H1 (cell line): ENCODE measurements at regions not wholly inside any gene's neighbourhood (a gene's known extent, or its start where the extent isn't known, plus 50 kb on each side); places are given as distances from the start of the nearest gene placed in this dataset.

Source experiments
- CTCF ChIA-PET: fragments of 300-600 bp; sonication (Branson Sonifier 250); formaldehyde crosslinking; loops from one replicate; lab custom pipeline; 2021; ENCODE audit not compliant: partially characterized antibody; lab: Charles Lee
- POLR2A ChIA-PET: fragments of 300-600 bp; sonication (Branson Sonifier 250); formaldehyde crosslinking; loops from one replicate; lab custom pipeline; 2021; ENCODE audit warnings: inconsistent platforms; ENCODE audit not compliant: partially characterized antibody; lab: Charles Lee
- DNase-seq, 2 experiments: peaks; one replicate each; pipeline versions ENCODE4 v3.0.0 to v3.0.0-alpha.2; 2010 to 2022; ENCODE audit warnings: low spot score in 2 of 2, low read depth in 1 of 2, mixed read lengths in 1 of 2
- FAIRE-seq: peaks from 2 replicates; lab custom pipeline; 2011; peaks lifted over from hg19 to GRCh38; lab: Jason Lieb, UNC
- H2AFZ ChIP-seq: 2 replicates; pipeline ENCODE4 v1.8.1; 2012; ENCODE audit warnings: low read length, inconsistent platforms
- H2AK5ac ChIP-seq: 2 replicates; pipeline ENCODE4 v1.6.1; 2013; ENCODE audit warnings: low read depth, low read length
- H2BK120ac ChIP-seq: replicated peaks from 2 replicates; pipeline ENCODE3; 2013; ENCODE audit warnings: low read depth, low read length, inconsistent platforms
- H2BK12ac ChIP-seq: 2 replicates; pipeline ENCODE4 v1.6.1; 2013; ENCODE audit warnings: low read depth, low read length
- H2BK15ac ChIP-seq: 2 replicates; pipeline ENCODE4 v1.6.1; 2013; ENCODE audit warnings: low read length
- H2BK20ac ChIP-seq: 2 replicates; pipeline ENCODE4 v1.6.1; 2013; ENCODE audit warnings: low read length
- H2BK5ac ChIP-seq: 2 replicates; pipeline ENCODE4 v1.6.1; 2013; ENCODE audit warnings: low read depth, low read length
- H3K14ac ChIP-seq: 2 replicates; pipeline ENCODE4 v1.6.1; 2013; ENCODE audit warnings: inconsistent platforms; ENCODE audit not compliant: insufficient read length
- H3K18ac ChIP-seq: 2 replicates; pipeline ENCODE4 v1.6.1; 2013; ENCODE audit warnings: low read length; ENCODE audit errors: extremely low read depth
- H3K23ac ChIP-seq: 2 replicates; pipeline ENCODE4 v1.6.1; 2013; ENCODE audit warnings: inconsistent platforms; ENCODE audit not compliant: insufficient read length
- H3K23me2 ChIP-seq: 2 replicates; pipeline ENCODE4 v1.6.1; 2013; ENCODE audit warnings: low read depth, low read length
- H3K27ac ChIP-seq: 2 replicates; pipeline ENCODE4 v1.6.1; 2011; ENCODE audit warnings: low read depth, low read length, inconsistent platforms
- H3K27me3 ChIP-seq, 4 experiments: replicated peaks in 1 of 4; 1 replicate in 1 of 4; 2 replicates in 3 of 4; pipeline versions ENCODE4 v1.6.1 to v1.8.1; 2011 to 2013; ENCODE audit warnings: low read length in 3 of 4, mild to moderate bottlenecking in 3 of 4, inconsistent platforms in 2 of 4, mixed read lengths in 2 of 4, moderate library complexity in 1 of 4; ENCODE audit not compliant: control insufficient read depth in 3 of 4, insufficient read depth in 3 of 4; ENCODE audit errors: extremely low read depth in 1 of 4
- H3K36me3 ChIP-seq, 4 experiments: 2 replicates each; pipeline versions ENCODE4 v1.6.1 to v1.8.1; 2011 to 2013; ENCODE audit warnings: mild to moderate bottlenecking in 4 of 4, low read length in 3 of 4, moderate library complexity in 2 of 4, control low read depth in 1 of 4, inconsistent platforms in 1 of 4; ENCODE audit not compliant: insufficient read depth in 4 of 4, control insufficient read depth in 2 of 4
- H3K4ac ChIP-seq: replicated peaks from 2 replicates; pipeline ENCODE3; 2013; ENCODE audit warnings: low read length, low read depth, mixed read lengths, inconsistent platforms; ENCODE audit not compliant: insufficient read length
- H3K4me1 ChIP-seq, 4 experiments: replicated peaks in 1 of 4; 1 replicate in 1 of 4; 2 replicates in 3 of 4; pipeline versions ENCODE4 v1.6.1 to v1.8.1; 2011 to 2013; ENCODE audit warnings: low read length in 3 of 4, inconsistent platforms in 2 of 4, mixed read lengths in 1 of 4; ENCODE audit not compliant: insufficient read depth in 4 of 4, control insufficient read depth in 3 of 4
- H3K4me2 ChIP-seq, 2 experiments: 2 replicates each; pipeline versions ENCODE4 v1.6.1 to v1.8.1; 2011 to 2013; ENCODE audit warnings: low read depth in 2 of 2, low read length in 2 of 2, control low read depth in 1 of 2, inconsistent platforms in 1 of 2, mild to moderate bottlenecking in 1 of 2; ENCODE audit not compliant: insufficient read depth in 1 of 2
- H3K4me3 ChIP-seq, 4 experiments: fragments of 200-600, 300-600 bp in 1 of 4; sonication (generic), shearing (Covaris generic), sonication (Bioruptor Twin) in 1 of 4; 2 replicates each; pipeline versions ENCODE4 v1.5.1 to v1.8.1; 2011 to 2016; ENCODE audit warnings: low read length in 4 of 4, low read depth in 3 of 4, control low read depth in 2 of 4, inconsistent platforms in 2 of 4, mild to moderate bottlenecking in 2 of 4, mixed read lengths in 1 of 4, moderate library complexity in 1 of 4; ENCODE audit not compliant: insufficient read depth in 2 of 4; ENCODE audit errors: extremely low read depth in 1 of 4
- H3K56ac ChIP-seq: replicated peaks from 2 replicates; pipeline ENCODE3; 2013; ENCODE audit warnings: low read depth, mild to moderate bottlenecking, mixed read lengths, low read length, inconsistent platforms; ENCODE audit not compliant: insufficient read length
- H3K79me1 ChIP-seq: 2 replicates; pipeline ENCODE4 v1.6.1; 2013; ENCODE audit warnings: low read depth, low read length, control low read depth
- H3K79me2 ChIP-seq, 2 experiments: 2 replicates each; pipeline versions ENCODE4 v1.6.1 to v1.8.1; 2012 to 2013; ENCODE audit warnings: low read length in 2 of 2, mild to moderate bottlenecking in 2 of 2, inconsistent platforms in 1 of 2; ENCODE audit not compliant: insufficient read depth in 2 of 2, control insufficient read depth in 1 of 2
- H3K9ac ChIP-seq, 4 experiments: replicated peaks in 1 of 4; 1 replicate in 1 of 4; 2 replicates in 3 of 4; pipeline versions ENCODE4 v1.6.1 to v1.8.1; 2011 to 2013; ENCODE audit warnings: low read depth in 3 of 4, low read length in 3 of 4, control low read depth in 2 of 4, mild to moderate bottlenecking in 2 of 4, moderate library complexity in 2 of 4, inconsistent platforms in 1 of 4; ENCODE audit errors: extremely low read depth in 1 of 4
- H3K9me3 ChIP-seq, 2 experiments: 2 replicates each; pipeline versions ENCODE4 v1.6.1 to v1.8.1; 2012 to 2013; ENCODE audit warnings: mild to moderate bottlenecking in 2 of 2, moderate library complexity in 2 of 2, control low read depth in 1 of 2, inconsistent platforms in 1 of 2, low read depth in 1 of 2, low read length in 1 of 2, mixed read lengths in 1 of 2; ENCODE audit not compliant: insufficient read depth in 2 of 2
- H4K20me1 ChIP-seq, 2 experiments: replicated peaks in 1 of 2; 2 replicates each; pipeline versions ENCODE3 to v1.8.1; 2011 to 2013; ENCODE audit warnings: inconsistent platforms in 2 of 2, low read length in 2 of 2, mild to moderate bottlenecking in 1 of 2; ENCODE audit not compliant: insufficient read depth in 2 of 2, control insufficient read depth in 1 of 2
- H4K5ac ChIP-seq: 2 replicates; pipeline ENCODE4 v1.6.1; 2013; ENCODE audit warnings: low read length, low read depth, mixed read lengths, inconsistent platforms; ENCODE audit not compliant: insufficient read length
- H4K8ac ChIP-seq: 2 replicates; pipeline ENCODE4 v1.8.0; 2013; ENCODE audit warnings: mild to moderate bottlenecking, moderate library complexity, low read length, inconsistent platforms; ENCODE audit not compliant: insufficient read depth; ENCODE audit errors: extremely low read depth
- H4K91ac ChIP-seq: replicated peaks from 2 replicates; pipeline ENCODE3; 2013; ENCODE audit warnings: low read length, mixed read lengths, inconsistent platforms; ENCODE audit not compliant: insufficient read length
- CHD1 ChIP-seq: IDR thresholded peaks from 2 replicates; pipeline ENCODE4 v1.6.1; 2012; ENCODE audit warnings: low read depth, low read length, improper control_type of control experiment
- EGR1 ChIP-seq: IDR thresholded peaks from 2 replicates; pipeline ENCODE4 v1.6.1; 2011; ENCODE audit warnings: low read depth, low read length, borderline replicate concordance
- EP300 ChIP-seq, 2 experiments: IDR thresholded peaks; 1 replicate in 1 of 2; 2 replicates in 1 of 2; pipeline ENCODE4 v1.6.1; 2011 to 2012; ENCODE audit warnings: low read depth in 2 of 2, low read length in 2 of 2, mild to moderate bottlenecking in 2 of 2, borderline replicate concordance in 1 of 2, inconsistent platforms in 1 of 2, moderate library complexity in 1 of 2
- GABPA ChIP-seq: IDR thresholded peaks from 2 replicates; pipeline ENCODE4 v1.6.1; 2011; ENCODE audit warnings: mild to moderate bottlenecking, low read length, moderate library complexity, borderline replicate concordance; ENCODE audit not compliant: insufficient read depth
- HDAC2 ChIP-seq, 2 experiments: fragments of 300-600 bp in 1 of 2; sonication (generic) in 1 of 2; IDR thresholded peaks; 2 replicates each; pipeline ENCODE4 v1.6.1; 2011 to 2012; ENCODE audit warnings: low read depth in 2 of 2, low read length in 2 of 2, mild to moderate bottlenecking in 2 of 2, moderate library complexity in 2 of 2, borderline replicate concordance in 1 of 2, inconsistent platforms in 1 of 2
- RFX5 ChIP-seq: IDR thresholded peaks from 2 replicates; pipeline ENCODE4 v1.6.1; 2011; ENCODE audit warnings: low read depth, low read length, improper control_type of control experiment, borderline replicate concordance
- RNF2 ChIP-seq: fragments of 200-900, 300-1000 bp; sonication (generic); IDR thresholded peaks from 2 replicates; pipeline ENCODE4 v1.7.1; 2016; ENCODE audit warnings: borderline replicate concordance, low read depth, mild to moderate bottlenecking, antibody characterized with exemption, low read length; ENCODE audit not compliant: poor library complexity, severe bottlenecking; ENCODE audit errors: missing control alignments
- SIRT6 ChIP-seq: IDR thresholded peaks from one replicate; pipeline ENCODE4 v1.7.1; 2012; ENCODE audit warnings: low read length, inconsistent platforms
- SP1 ChIP-seq: IDR thresholded peaks from 2 replicates; pipeline ENCODE4 v1.6.1; 2011; ENCODE audit warnings: low read depth, low read length
- SRF ChIP-seq: IDR thresholded peaks from 2 replicates; pipeline ENCODE4 v1.6.1; 2011; ENCODE audit warnings: mild to moderate bottlenecking, low read depth, low read length, moderate library complexity
- ZNF274 ChIP-seq: IDR thresholded peaks from 2 replicates; pipeline ENCODE4 v1.7.0; 2012; ENCODE audit warnings: low read length, borderline replicate concordance; ENCODE audit errors: extremely low read depth
- WGBS, 2 experiments: shearing (Covaris generic) in 1 of 2; methylation state at CpG; one replicate each; pipeline versions ENCODE4 v1.1.6 to v1.1.7; 2013 to 2015; ENCODE audit warnings: low lambda C conversion rate in 2 of 2, mixed read lengths in 2 of 2, inconsistent platforms in 1 of 2, low coverage in 1 of 2, missing lambda C conversion rate in 1 of 2; ENCODE audit not compliant: insufficient replicate concordance in 2 of 2, insufficient coverage in 1 of 2, insufficient read length in 1 of 2; ENCODE audit errors: extremely low coverage in 1 of 2, missing lambda C conversion rate in 1 of 2; 5-methylcytosine and 5-hydroxymethylcytosine counted together

GRCh38 chr12:106003297-106003696 is 135.5 kb downstream of the NUAK1 start:
- Histone ChIP-seq H3K27ac (no peak overlapping the region), H4K91ac (no peak overlapping the region), H2AFZ (no peak overlapping the region), H3K23me2 (no peaks in the 10 kb centered on the region), H3K23ac (no peak overlapping the region), H2BK15ac (no peak overlapping the region), H2BK12ac (no peak overlapping the region), H3K9ac (no peak overlapping the region), H3K36me3 (no peaks in the 10 kb centered on the region), H4K20me1 (no peaks in the 10 kb centered on the region), H3K79me1 (no peaks in the 10 kb centered on the region), H3K14ac (no peak overlapping the region), H3K4ac (no peak overlapping the region), H3K4me1 (no peaks in the 10 kb centered on the region), H3K4me3 (no peak overlapping the region), H3K79me2 (no peaks in the 10 kb centered on the region), H4K5ac (no peak overlapping the region), H2BK20ac (no peak overlapping the region), H2AK5ac (no peak overlapping the region), H3K56ac (no peak overlapping the region), H3K27me3 (no peaks in the 10 kb centered on the region), H3K4me2 (no peak overlapping the region), H2BK5ac (no peak overlapping the region), H4K8ac (no peak overlapping the region), H3K18ac (no peak overlapping the region), H3K9me3 (no peaks in the 10 kb centered on the region; a peak in 1 of 4 replicates), H2BK120ac (no peak overlapping the region)
- WGBS, 2 experiments = 91% methylated on average over 3 of the region's 3 CpGs; no CpG with 5 or more reads in 1 of the 2 experiments
- CTCF ChIA-PET = interaction anchor here (0.5 kb wide), 1 partner anchor 1788 kb away, joined by 3 read pairs; the partner anchor contains the start of gene TXNRD1
- FAIRE-seq (no peak), DNase-seq (no peak)
- no peak for TF ChIP-seq SIRT6
- no peak for TF ChIP-seq HDAC2 (IDR thresholded peaks at IDR 0.05; ENCODE audit: borderline replicate concordance in 1 of 2, low read depth in 2 of 2, low read length in 2 of 2)
- no peak for TF ChIP-seq SP1
- no peak for TF ChIP-seq GABPA
- no peak for TF ChIP-seq CHD1
- no peak for TF ChIP-seq EP300 (IDR thresholded peaks at IDR 0.05; ENCODE audit: borderline replicate concordance in 1 of 2, low read depth in 2 of 2, low read length in 2 of 2)
- TF ChIP-seq SRF = no peak
- TF ChIP-seq RFX5 = no peak
- no peak for TF ChIP-seq ZNF274
- no peak for TF ChIP-seq RNF2
- no peak for TF ChIP-seq EGR1
- POLR2A ChIA-PET = no interaction called here
